Cardiac muscle cell (in vitro differentiated cells and primary cell): ENCODE measurements at regions not wholly inside any gene's neighbourhood (a gene's known extent, or its start where the extent isn't known, plus 50 kb on each side); places are given as distances from the start of the nearest gene placed in this dataset.

Experiments
- DNase-seq, 2 donors: peaks; one replicate each; pipeline versions ENCODE4 v3.0.0 to v3.0.0-alpha.2; 2010 to 2017; ENCODE audit warnings: low read depth in 1 of 2, low spot score in 1 of 2
- H3K27ac ChIP-seq: fragments of 200-600 bp; sonication (generic); 2 replicates; pipeline ENCODE4 v1.5.1; 2016
- H3K27me3 ChIP-seq: fragments of 200-600 bp; sonication (generic); 2 replicates; pipeline ENCODE4 v1.6.0; 2016; ENCODE audit warnings: control low read depth
- H3K36me3 ChIP-seq: fragments of 200-600 bp; sonication (generic); 2 replicates; pipeline ENCODE4 v1.5.1; 2016; ENCODE audit warnings: control low read depth
- H3K4me1 ChIP-seq: fragments of 200-600 bp; sonication (generic); 2 replicates; pipeline ENCODE4 v1.8.1; 2017; ENCODE audit warnings: low read depth, mild to moderate bottlenecking, mixed run types
- H3K4me3 ChIP-seq: fragments of 200-600 bp; sonication (generic); 2 replicates; pipeline ENCODE4 v1.5.1; 2016; ENCODE audit warnings: mild to moderate bottlenecking
- H3K9me3 ChIP-seq: fragments of 200-600 bp; sonication (generic); 2 replicates; pipeline ENCODE4 v1.5.1; 2017; ENCODE audit warnings: low read depth, mild to moderate bottlenecking, control low read depth
- TF ChIP-seq, protein P1 (sequence below): IDR thresholded peaks from 2 replicates; pipeline ENCODE4 v1.5.1; 2012; ENCODE audit warnings: low read depth, mild to moderate bottlenecking, low read length

- no peaks in the 10 kb centered on the region for H3K9me3 ChIP-seq
- H3K36me3 ChIP-seq = no peaks in the 10 kb centered on the region
- DNase-seq = no peak
- H3K27me3 ChIP-seq = no peaks in the 10 kb centered on the region
- TF ChIP-seq, protein P1, sequence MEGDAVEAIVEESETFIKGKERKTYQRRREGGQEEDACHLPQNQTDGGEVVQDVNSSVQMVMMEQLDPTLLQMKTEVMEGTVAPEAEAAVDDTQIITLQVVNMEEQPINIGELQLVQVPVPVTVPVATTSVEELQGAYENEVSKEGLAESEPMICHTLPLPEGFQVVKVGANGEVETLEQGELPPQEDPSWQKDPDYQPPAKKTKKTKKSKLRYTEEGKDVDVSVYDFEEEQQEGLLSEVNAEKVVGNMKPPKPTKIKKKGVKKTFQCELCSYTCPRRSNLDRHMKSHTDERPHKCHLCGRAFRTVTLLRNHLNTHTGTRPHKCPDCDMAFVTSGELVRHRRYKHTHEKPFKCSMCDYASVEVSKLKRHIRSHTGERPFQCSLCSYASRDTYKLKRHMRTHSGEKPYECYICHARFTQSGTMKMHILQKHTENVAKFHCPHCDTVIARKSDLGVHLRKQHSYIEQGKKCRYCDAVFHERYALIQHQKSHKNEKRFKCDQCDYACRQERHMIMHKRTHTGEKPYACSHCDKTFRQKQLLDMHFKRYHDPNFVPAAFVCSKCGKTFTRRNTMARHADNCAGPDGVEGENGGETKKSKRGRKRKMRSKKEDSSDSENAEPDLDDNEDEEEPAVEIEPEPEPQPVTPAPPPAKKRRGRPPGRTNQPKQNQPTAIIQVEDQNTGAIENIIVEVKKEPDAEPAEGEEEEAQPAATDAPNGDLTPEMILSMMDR = no peak
- no peak overlapping the region for H3K27ac ChIP-seq
- no peak overlapping the region for H3K4me3 ChIP-seq
- H3K4me1 ChIP-seq = no peaks in the 10 kb centered on the region
These were observed 134.5 kb upstream of the HNRNPU start for GRCh38 chr1:244998717-244999346.

GRCh38 chr1:244995602-244996400, 131.5 kb upstream of the HNRNPU start:
- Histone ChIP-seq H3K4me3 (no peak overlapping the region), H3K27ac (no peak overlapping the region), H3K9me3 (no peaks in the 10 kb centered on the region), H3K27me3 (no peaks in the 10 kb centered on the region), H3K4me1 (no peaks in the 10 kb centered on the region), H3K36me3 (no peaks in the 10 kb centered on the region)
- TF ChIP-seq, protein P1 = no peak
- no peak for DNase-seq

DNA sequence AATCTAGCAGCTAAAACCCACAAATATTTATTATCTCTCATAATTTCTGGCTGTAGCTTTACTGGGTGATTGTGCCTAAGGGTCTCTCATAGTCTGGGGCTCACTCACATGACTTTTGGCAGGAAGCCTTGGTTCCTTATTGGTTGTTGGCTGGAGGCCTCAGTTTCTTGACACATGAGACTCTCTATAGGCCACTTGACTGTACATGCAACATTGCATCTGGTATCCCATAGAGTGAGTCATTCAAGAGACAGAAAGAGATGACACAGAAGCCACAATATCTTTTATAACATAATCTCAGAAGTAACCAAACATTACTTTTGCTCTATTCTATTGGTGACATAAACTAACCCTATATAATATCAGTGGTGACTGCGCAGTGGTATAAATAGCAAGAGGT, 128.5 kb upstream of the HNRNPU start:
- no peaks in the 10 kb centered on the region for H3K9me3 ChIP-seq
- H3K4me1 ChIP-seq = no peaks in the 10 kb centered on the region
- TF ChIP-seq, protein P1 = no peak
- H3K27ac ChIP-seq = no peak overlapping the region
- no peak for DNase-seq
- H3K36me3 ChIP-seq = no peaks in the 10 kb centered on the region
- no peaks in the 10 kb centered on the region for H3K27me3 ChIP-seq
- H3K4me3 ChIP-seq = no peak overlapping the region

GRCh38 chr1:244989813-244990212, 125.5 kb upstream of the HNRNPU start:
- no peak for DNase-seq

DNA sequence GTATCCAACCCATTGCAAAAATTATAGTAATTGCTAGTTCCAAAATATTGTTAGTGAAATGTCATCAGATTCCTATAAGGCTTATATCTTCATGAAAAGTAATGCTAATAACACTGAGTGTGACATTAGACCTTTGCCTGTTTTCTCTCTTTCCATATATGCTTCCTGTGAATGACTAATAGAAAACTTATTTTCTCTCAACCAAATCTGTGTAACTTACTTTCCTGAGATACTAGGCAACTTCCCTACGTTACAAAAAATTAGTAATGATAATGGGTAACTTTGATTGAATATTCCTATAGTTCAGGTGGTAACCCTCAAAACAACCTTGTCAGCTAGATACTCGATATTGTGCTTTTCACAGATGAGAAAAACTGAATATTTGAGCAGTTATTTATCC, 124.2 kb upstream of the HNRNPU start:
- TF ChIP-seq, protein P1 = no peak
- Histone ChIP-seq H3K4me1 (no peaks in the 10 kb centered on the region), H3K36me3 (no peaks in the 10 kb centered on the region), H3K9me3 (no peaks in the 10 kb centered on the region), H3K4me3 (no peak overlapping the region), H3K27me3 (no peaks in the 10 kb centered on the region), H3K27ac (no peak overlapping the region)
- no peak for DNase-seq

More at GRCh38 chr1:244989813-244990212, 125.5 kb upstream of the HNRNPU start:
- no peaks in the 10 kb centered on the region for H3K9me3 ChIP-seq
- H3K4me1 ChIP-seq = no peaks in the 10 kb centered on the region
- no peaks in the 10 kb centered on the region for H3K36me3 ChIP-seq
- no peak overlapping the region for H3K27ac ChIP-seq
- TF ChIP-seq, protein P1 = no peak
- H3K27me3 ChIP-seq = no peaks in the 10 kb centered on the region
- H3K4me3 ChIP-seq = no peak overlapping the region
